WTC11 (cell line): ENCODE measurements at regions not wholly inside any gene's neighbourhood (a gene's known extent, or its start where the extent isn't known, plus 50 kb on each side); places are given as distances from the start of the nearest gene placed in this dataset.

Experiments
- ATAC-seq: fragments of 200-7000 bp; cut with Tn5 transposase; 2 replicates; pipeline ENCODE4 v1.10.0; 2021; ENCODE audit warnings: mild to moderate bottlenecking, moderate library complexity
- CTCF ChIA-PET: fragments of 300-600 bp; sonication (Branson Sonifier 250); formaldehyde crosslinking; loops from one replicate; lab custom pipeline; 2021; ENCODE audit warnings: antibody characterized with exemption; lab: Charles Lee
- POLR2A ChIA-PET: fragments of 350-600 bp; sonication (Branson Sonifier 250); formaldehyde crosslinking; loops from one replicate; lab custom pipeline; 2021; ENCODE audit warnings: antibody characterized with exemption; lab: Charles Lee
- DNase-seq: peaks from one replicate; pipeline ENCODE4 v3.0.0; 2021; ENCODE audit warnings: low spot score
- H3K27ac Mint-ChIP-seq: 2 replicates; pipeline ENCODE4 v1.8.0; 2021; ENCODE audit warnings: mixed read lengths
- H3K27me3 Mint-ChIP-seq: 2 replicates; pipeline ENCODE4 v1.8.0; 2021; ENCODE audit warnings: low read depth, mild to moderate bottlenecking, moderate library complexity, mixed read lengths
- H3K36me3 Mint-ChIP-seq: 2 replicates; pipeline ENCODE4 v1.8.0; 2021; ENCODE audit warnings: mixed read lengths
- H3K4me1 Mint-ChIP-seq: 2 replicates; pipeline ENCODE4 v1.8.0; 2022; ENCODE audit warnings: mixed read lengths
- H3K4me3 Mint-ChIP-seq: 2 replicates; pipeline ENCODE4 v1.8.0; 2021; ENCODE audit warnings: mild to moderate bottlenecking, moderate library complexity, mixed read lengths
- H3K9me3 Mint-ChIP-seq: 2 replicates; pipeline ENCODE4 v1.8.0; 2021; ENCODE audit warnings: mixed read lengths
- ATF6 ChIP-seq: sonication (generic); formaldehyde crosslinking; IDR thresholded peaks from 2 replicates; pipeline ENCODE4 v1.8.1; 2023; ENCODE audit warnings: mild to moderate bottlenecking, missing genetic modification reagents
- CBFB ChIP-seq: sonication (generic); formaldehyde crosslinking; IDR thresholded peaks from 2 replicates; pipeline ENCODE4 v1.8.1; 2022; ENCODE audit warnings: mild to moderate bottlenecking, low read depth, missing genetic modification reagents
- CREB1 ChIP-seq: sonication (generic); formaldehyde crosslinking; IDR thresholded peaks from 2 replicates; pipeline ENCODE4 v1.8.0; 2023; ENCODE audit warnings: mild to moderate bottlenecking, missing genetic modification reagents
- ELF4 ChIP-seq: sonication (generic); formaldehyde crosslinking; IDR thresholded peaks from 2 replicates; pipeline ENCODE4 v1.8.1; 2022; ENCODE audit warnings: low read depth, mild to moderate bottlenecking, moderate library complexity, missing genetic modification reagents
- FOXK1 ChIP-seq: sonication (generic); formaldehyde crosslinking; IDR thresholded peaks from 2 replicates; pipeline ENCODE4 v1.8.0; 2022; ENCODE audit warnings: mild to moderate bottlenecking, moderate library complexity, missing genetic modification reagents
- IRF1 ChIP-seq: sonication (generic); formaldehyde crosslinking; IDR thresholded peaks from 2 replicates; pipeline ENCODE4 v1.8.0; 2023; ENCODE audit warnings: missing genetic modification reagents
- MAX ChIP-seq: sonication (generic); formaldehyde crosslinking; IDR thresholded peaks from 2 replicates; pipeline ENCODE4 v1.8.0; 2022; ENCODE audit warnings: mild to moderate bottlenecking, missing genetic modification reagents
- NFATC4 ChIP-seq: fragments of 250-450 bp; sonication (Bioruptor Pico); IDR thresholded peaks from 2 replicates; pipeline ENCODE4 v1.9.0; 2021; ENCODE audit warnings: mild to moderate bottlenecking
- PRDM15 ChIP-seq: sonication (generic); formaldehyde crosslinking; IDR thresholded peaks from 2 replicates; pipeline ENCODE4 v1.8.0; 2022; ENCODE audit warnings: missing genetic modification reagents
- SP1 ChIP-seq: sonication (generic); formaldehyde crosslinking; conservative IDR thresholded peaks from 2 replicates; pipeline ENCODE4 v1.8.1; 2022; ENCODE audit warnings: missing genetic modification reagents
- TEAD4 ChIP-seq: sonication (generic); formaldehyde crosslinking; IDR thresholded peaks from 2 replicates; pipeline ENCODE4 v1.8.0; 2022; ENCODE audit warnings: mild to moderate bottlenecking, missing genetic modification reagents
- ZNF138 ChIP-seq: sonication (generic); formaldehyde crosslinking; conservative IDR thresholded peaks from 2 replicates; pipeline ENCODE4 v1.8.1; 2022; ENCODE audit warnings: mild to moderate bottlenecking, moderate library complexity, missing genetic modification reagents
- ZNF232 ChIP-seq: sonication (generic); formaldehyde crosslinking; IDR thresholded peaks from 2 replicates; pipeline ENCODE4 v1.8.0; 2022; ENCODE audit warnings: mild to moderate bottlenecking, missing genetic modification reagents
- ZNF416 ChIP-seq: fragments of 250-450 bp; sonication (Bioruptor Pico); IDR thresholded peaks from 2 replicates; pipeline ENCODE4 v1.9.0; 2021; ENCODE audit warnings: mild to moderate bottlenecking, inconsistent platforms
- ZNF512 ChIP-seq: sonication (generic); formaldehyde crosslinking; IDR thresholded peaks from 2 replicates; pipeline ENCODE4 v1.8.1; 2022; ENCODE audit warnings: missing genetic modification reagents, borderline replicate concordance
- ZNF671 ChIP-seq: fragments of 250-450 bp; sonication (Bioruptor Pico); IDR thresholded peaks from 2 replicates; pipeline ENCODE4 v1.8.0; 2021; ENCODE audit warnings: mild to moderate bottlenecking

GRCh38 chr6:55014321-55015088 is 159.8 kb upstream of the HCRTR2 start:
- POLR2A ChIA-PET: no interaction called here
- Mint-ChIP-seq H3K27me3 (no peaks in the 10 kb centered on the region), H3K36me3 (no peaks in the 10 kb centered on the region)
- TF ChIP-seq PRDM15 (CRISPR knock-in tag): no peak
- TF ChIP-seq, all 79 proteins: peak for 0
- peaks cover under 1% of the 10 kb centered on the region for H3K4me1 Mint-ChIP-seq
- ATAC-seq (no peak), DNase-seq (no peak)
- H3K4me3 Mint-ChIP-seq: no peak overlapping the region
- H3K27ac Mint-ChIP-seq: no peak overlapping the region
- CTCF ChIA-PET: no interaction called here
- H3K9me3 Mint-ChIP-seq: peaks cover under 1% of the 10 kb centered on the region; the same call in 1 of the 2 replicates

GRCh38 chr6:55016261-55016660 is 158.1 kb upstream of the HCRTR2 start:
- TF ChIP-seq NFATC4 (CRISPR knock-in tag) (no peak), ELF4 (CRISPR knock-in tag) (no peak), IRF1 (CRISPR knock-in tag) (no peak), ZNF671 (CRISPR knock-in tag) (no peak)
- peaks cover 4% of the 10 kb centered on the region; the same call in 1 of the 2 replicates for H3K4me1 Mint-ChIP-seq
- H3K36me3 Mint-ChIP-seq: no peaks in the 10 kb centered on the region
- no peak overlapping the region for H3K27ac Mint-ChIP-seq
- ATAC-seq (no peak), DNase-seq (no peak)
- peaks cover 14% of the 10 kb centered on the region; the same call in 1 of the 2 replicates for H3K9me3 Mint-ChIP-seq
- no peaks in the 10 kb centered on the region for H3K27me3 Mint-ChIP-seq
- CTCF ChIA-PET: interaction anchor here (0.6 kb wide), 1 partner anchor 919 kb away, joined by 3 read pairs; no protein-coding TSS in a partner anchor
- no peak overlapping the region for H3K4me3 Mint-ChIP-seq
- POLR2A ChIA-PET: no interaction called here

GRCh38 chr6:55017555-55018300 is 156.6 kb upstream of the HCRTR2 start:
- CTCF ChIA-PET: no interaction called here
- no peak for ATAC-seq
- Mint-ChIP-seq H3K9me3 (peaks cover 14% of the 10 kb centered on the region; the same call in 1 of the 2 replicates), H3K27me3 (no peaks in the 10 kb centered on the region), H3K4me1 (peaks cover 4% of the 10 kb centered on the region; the same call in 1 of the 2 replicates), H3K36me3 (no peaks in the 10 kb centered on the region), H3K27ac (no peak overlapping the region), H3K4me3 (no peak overlapping the region)
- POLR2A ChIA-PET: no interaction called here
- DNase-seq: no peak
- no peak for TF ChIP-seq MAX (CRISPR knock-in tag)
- no peak for TF ChIP-seq CBFB (CRISPR knock-in tag)
- TF ChIP-seq ZNF512: no peak
- TF ChIP-seq PRDM15 (CRISPR knock-in tag): no peak
- TF ChIP-seq ATF6 (CRISPR knock-in tag): no peak
- TF ChIP-seq ZNF138: no peak
- TF ChIP-seq ELF4 (CRISPR knock-in tag): no peak
- TF ChIP-seq ZNF416: no peak
- TF ChIP-seq ZNF232 (CRISPR knock-in tag): no peak
- no peak for TF ChIP-seq TEAD4 (CRISPR knock-in tag)
- no peak for TF ChIP-seq FOXK1
- no peak for TF ChIP-seq CREB1 (CRISPR knock-in tag)
- no peak for TF ChIP-seq SP1 (CRISPR knock-in tag)
